KMS-11 (cell line): ENCODE measurements at regions not wholly inside any gene's neighbourhood (a gene's known extent, or its start where the extent isn't known, plus 50 kb on each side); places are given as distances from the start of the nearest gene placed in this dataset.

ENCODE experiments used
- H2AFZ ChIP-seq: fragments of 200-600 bp; sonication (generic); 2 replicates; pipeline ENCODE4 v1.6.1; 2016; ENCODE audit warnings: antibody characterized with exemption, mixed run types, low read depth
- H3K27ac ChIP-seq: fragments of 200-600 bp; sonication (generic); 2 replicates; pipeline ENCODE4 v1.6.1; 2016; ENCODE audit warnings: mild to moderate bottlenecking, mixed run types
- H3K27me3 ChIP-seq: fragments of 200-600 bp; sonication (generic); 2 replicates; pipeline ENCODE4 v1.6.1; 2017; ENCODE audit warnings: mild to moderate bottlenecking, low read depth, mixed run types, moderate library complexity; ENCODE audit not compliant: insufficient read depth
- H3K36me3 ChIP-seq: fragments of 200-600 bp; sonication (generic); 2 replicates; pipeline ENCODE4 v1.6.1; 2017; ENCODE audit warnings: mild to moderate bottlenecking, mixed run types; ENCODE audit not compliant: insufficient read depth
- H3K4me1 ChIP-seq: fragments of 200-600 bp; sonication (generic); 2 replicates; pipeline ENCODE4 v1.6.1; 2016; ENCODE audit warnings: mild to moderate bottlenecking, low read depth, mixed run types; ENCODE audit not compliant: poor library complexity, severe bottlenecking
- H3K4me2 ChIP-seq: fragments of 200-600 bp; sonication (generic); 2 replicates; pipeline ENCODE4 v1.7.0; 2016; ENCODE audit warnings: mild to moderate bottlenecking, mixed run types
- H3K4me3 ChIP-seq: fragments of 200-600 bp; sonication (generic); IDR thresholded peaks from 2 replicates; pipeline ENCODE4 v1.6.1; 2017; ENCODE audit warnings: low read depth, low read length, mixed read lengths; ENCODE audit not compliant: insufficient read depth
- H3K79me2 ChIP-seq: fragments of 200-600 bp; sonication (generic); 2 replicates; pipeline ENCODE4 v1.6.1; 2016; ENCODE audit warnings: low read depth, mixed run types; ENCODE audit not compliant: insufficient read depth
- H3K9ac ChIP-seq: fragments of 200-600 bp; sonication (generic); 2 replicates; pipeline ENCODE4 v1.6.1; 2016; ENCODE audit warnings: mild to moderate bottlenecking, mixed run types
- H4K20me1 ChIP-seq: fragments of 200-600 bp; sonication (generic); 2 replicates; pipeline ENCODE4 v1.6.1; 2016; ENCODE audit warnings: mild to moderate bottlenecking, mixed run types; ENCODE audit not compliant: insufficient read depth
- CTCF ChIP-seq: fragments of 200-600 bp; sonication (generic); conservative IDR thresholded peaks from 2 replicates; pipeline ENCODE4 v1.6.1; 2017; ENCODE audit warnings: low read depth, mild to moderate bottlenecking, antibody characterized with exemption, low read length, moderate library complexity, mixed read lengths

- Histone ChIP-seq H2AFZ (no peak overlapping the region), H4K20me1 (no peaks in the 10 kb centered on the region), H3K4me3 (no peak overlapping the region), H3K36me3 (no peaks in the 10 kb centered on the region), H3K27ac (no peak overlapping the region), H3K4me2 (no peak overlapping the region), H3K27me3 (no peaks in the 10 kb centered on the region), H3K9ac (no peak overlapping the region), H3K4me1 (no peaks in the 10 kb centered on the region), H3K79me2 (no peaks in the 10 kb centered on the region)
- TF ChIP-seq CTCF = no peak
Measured at GRCh38 chr13:99446242-99446641, 55.0 kb upstream of the TM9SF2 start.

- H3K36me3 ChIP-seq = no peaks in the 10 kb centered on the region
- TF ChIP-seq CTCF = no peak
- H2AFZ ChIP-seq = no peak overlapping the region
- no peak overlapping the region for H3K27ac ChIP-seq
- no peaks in the 10 kb centered on the region for H3K4me1 ChIP-seq
- H4K20me1 ChIP-seq = no peaks in the 10 kb centered on the region
- H3K27me3 ChIP-seq = no peaks in the 10 kb centered on the region
- no peak overlapping the region for H3K4me3 ChIP-seq
- no peak overlapping the region for H3K9ac ChIP-seq
- no peaks in the 10 kb centered on the region for H3K79me2 ChIP-seq
- H3K4me2 ChIP-seq = no peak overlapping the region
Measured at GRCh38 chr13:99448546-99448945, 52.7 kb upstream of the TM9SF2 start.

DNA sequence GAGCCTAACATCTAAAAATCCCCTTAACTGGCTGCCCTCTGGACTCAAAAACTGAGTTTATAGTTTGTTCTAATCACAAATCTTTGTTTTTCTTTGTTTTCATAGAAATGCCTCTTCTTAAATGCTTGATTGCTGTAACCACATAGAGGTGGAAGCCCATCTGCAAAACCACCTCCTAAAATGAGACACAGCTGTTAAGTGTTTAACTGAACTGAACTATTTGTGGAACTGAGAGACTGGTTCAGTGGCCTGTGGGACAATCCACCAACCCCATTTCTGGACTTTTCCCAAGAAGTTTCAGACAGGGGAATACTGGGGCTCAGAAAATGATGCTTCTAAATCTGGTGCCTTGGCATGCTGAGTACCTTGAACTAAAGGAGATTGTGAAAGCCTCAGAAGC, 50.9 kb upstream of the TM9SF2 start:
- Histone ChIP-seq H3K9ac (no peak overlapping the region), H3K4me3 (no peak overlapping the region), H3K4me1 (no peaks in the 10 kb centered on the region), H3K36me3 (no peaks in the 10 kb centered on the region), H3K79me2 (no peaks in the 10 kb centered on the region), H3K27me3 (no peaks in the 10 kb centered on the region), H2AFZ (no peak overlapping the region), H3K4me2 (no peak overlapping the region), H3K27ac (no peak overlapping the region), H4K20me1 (no peaks in the 10 kb centered on the region)
- no peak for TF ChIP-seq CTCF
